ENCODE measurements at regions not wholly inside any gene's neighbourhood (a gene's known extent, or its start where the extent isn't known, plus 50 kb on each side); places are given as distances from the start of the nearest gene placed in this dataset.

- Histone ChIP-seq H3K4me1 (ENCODE audit: control insufficient read depth in 2 of 2, insufficient read depth in 2 of 2, low read length in 2 of 2) (no peaks in the 10 kb centered on the region), H3K27me3 (ENCODE audit: control insufficient read depth in 2 of 2, insufficient read depth in 2 of 2, low read length in 2 of 2) (no peaks in the 10 kb centered on the region), H3K9me3 (ENCODE audit: control insufficient read depth in 2 of 3, low read length in 3 of 3) (no peaks in the 10 kb centered on the region), H3K27ac (ENCODE audit: low read depth, low read length) (no peak overlapping the region), H3K36me3 (ENCODE audit: control insufficient read depth in 2 of 3, insufficient read depth in 3 of 3, low read length in 3 of 3) (no peaks in the 10 kb centered on the region), H3K4me3 (ENCODE audit: low read length) (no peak overlapping the region)
- Mint-ChIP-seq H3K4me3 (no peak overlapping the region), H3K9me3 (peaks cover 5 to 32% (median 17%) of the 10 kb centered on the region in 11 donors), H3K4me1 (peaks cover 0 to 7% (median 2%) of the 10 kb centered on the region in 7 donors), H3K27ac (no peak overlapping the region), H3K27me3 (peaks cover 0 to 15% (median 0%) of the 10 kb centered on the region in 5 donors), H3K36me3 (peaks cover 3 to 16% (median 12%) of the 10 kb centered on the region in 5 donors)
- CTCF ChIA-PET = no interaction called here
- POLR2A ChIA-PET = no interaction called here
- intact Hi-C loops (cut with micrococcal nuclease) = no loop called here
- ATAC-seq (no peak), DNase-seq (no peak)
These were observed 373.1 kb upstream of the DCN start for GRCh38 chr12:91555436-91556415.

GRCh38 chr12:91551927-91552326 lies 369.3 kb upstream of the DCN start:
- Histone ChIP-seq H3K4me3 (ENCODE audit: low read length) (no peak overlapping the region), H3K36me3 (ENCODE audit: control insufficient read depth in 2 of 3, insufficient read depth in 3 of 3, low read length in 3 of 3) (no peaks in the 10 kb centered on the region), H3K27ac (ENCODE audit: low read depth, low read length) (no peak overlapping the region), H3K4me1 (ENCODE audit: control insufficient read depth in 2 of 2, insufficient read depth in 2 of 2, low read length in 2 of 2) (no peaks in the 10 kb centered on the region), H3K9me3 (ENCODE audit: control insufficient read depth in 2 of 3, low read length in 3 of 3) (no peaks in the 10 kb centered on the region), H3K27me3 (ENCODE audit: control insufficient read depth in 2 of 2, insufficient read depth in 2 of 2, low read length in 2 of 2) (no peaks in the 10 kb centered on the region)
- CTCF ChIA-PET = no interaction called here
- H3K27ac Mint-ChIP-seq = no peak overlapping the region
- H3K36me3 Mint-ChIP-seq = peaks cover 0 to 3% (median 0%) of the 10 kb centered on the region in 5 donors
- H3K4me1 Mint-ChIP-seq = peaks cover 0 to 7% (median 2%) of the 10 kb centered on the region in 7 donors
- H3K9me3 Mint-ChIP-seq = peaks cover 0 to 10% (median 3%) of the 10 kb centered on the region in 11 donors
- H3K4me3 Mint-ChIP-seq = no peak overlapping the region
- intact Hi-C loops (cut with micrococcal nuclease) = no loop called here
- H3K27me3 Mint-ChIP-seq = peaks cover 0 to 18% (median 0%) of the 10 kb centered on the region in 5 donors
- peak in 1 of 9 donors; percentile 2 for DNase-seq
- POLR2A ChIA-PET = no interaction called here
- ATAC-seq = no peak

- CTCF ChIA-PET = interaction anchor here (1.5 kb wide), 1 partner anchor 27 kb away, joined by 4 read pairs; no protein-coding TSS in a partner anchor
- peaks cover 0 to 17% (median 7%) of the 10 kb centered on the region in 11 donors for H3K9me3 Mint-ChIP-seq
- ATAC-seq (no peak), DNase-seq (no peak)
- POLR2A ChIA-PET = no interaction called here
- H3K4me1 ChIP-seq (ENCODE audit: control insufficient read depth in 2 of 2, insufficient read depth in 2 of 2, low read length in 2 of 2) = no peaks in the 10 kb centered on the region
- H3K27me3 Mint-ChIP-seq = peaks cover 0 to 19% (median 0%) of the 10 kb centered on the region in 5 donors
- no peak overlapping the region for H3K4me3 ChIP-seq (ENCODE audit: low read length)
- H3K4me1 Mint-ChIP-seq = peaks cover 0 to 7% (median 2%) of the 10 kb centered on the region in 7 donors
- no peaks in the 10 kb centered on the region for H3K36me3 ChIP-seq (ENCODE audit: control insufficient read depth in 2 of 3, insufficient read depth in 3 of 3, low read length in 3 of 3)
- intact Hi-C loops (cut with micrococcal nuclease) = no loop called here
- H3K27me3 ChIP-seq (ENCODE audit: control insufficient read depth in 2 of 2, insufficient read depth in 2 of 2, low read length in 2 of 2) = no peaks in the 10 kb centered on the region
- peaks cover 0 to 4% (median 3%) of the 10 kb centered on the region in 5 donors for H3K36me3 Mint-ChIP-seq
- no peak overlapping the region for H3K4me3 Mint-ChIP-seq
- H3K9me3 ChIP-seq (ENCODE audit: control insufficient read depth in 2 of 3, low read length in 3 of 3) = no peaks in the 10 kb centered on the region
- H3K27ac ChIP-seq (ENCODE audit: low read depth, low read length) = no peak overlapping the region
- no peak overlapping the region for H3K27ac Mint-ChIP-seq
These were observed 368.6 kb upstream of the DCN start for GRCh38 chr12:91551242-91551641.

- Mint-ChIP-seq H3K9me3 (peaks cover 2 to 17% (median 10%) of the 10 kb centered on the region in 11 donors), H3K27ac (no peak overlapping the region), H3K36me3 (peaks cover 0 to 9% (median 6%) of the 10 kb centered on the region in 5 donors), H3K4me1 (peaks cover 0 to 11% (median 6%) of the 10 kb centered on the region in 7 donors), H3K27me3 (peaks cover 0 to 8% (median 0%) of the 10 kb centered on the region in 5 donors), H3K4me3 (no peak overlapping the region)
- Histone ChIP-seq H3K27me3 (ENCODE audit: control insufficient read depth in 2 of 2, insufficient read depth in 2 of 2, low read length in 2 of 2) (no peaks in the 10 kb centered on the region), H3K27ac (ENCODE audit: low read depth, low read length) (no peak overlapping the region), H3K9me3 (ENCODE audit: control insufficient read depth in 2 of 3, low read length in 3 of 3) (no peaks in the 10 kb centered on the region), H3K4me3 (ENCODE audit: low read length) (no peak overlapping the region), H3K36me3 (ENCODE audit: control insufficient read depth in 2 of 3, insufficient read depth in 3 of 3, low read length in 3 of 3) (no peaks in the 10 kb centered on the region), H3K4me1 (ENCODE audit: control insufficient read depth in 2 of 2, insufficient read depth in 2 of 2, low read length in 2 of 2) (no peaks in the 10 kb centered on the region)
- intact Hi-C loops (cut with micrococcal nuclease) = no loop called here
- ATAC-seq (no peak), DNase-seq (no peak)
- ChIA-PET CTCF (no interaction called here), POLR2A (no interaction called here)
These were observed 360.0 kb upstream of the DCN start for GRCh38 chr12:91542666-91543065.

GRCh38 chr12:91542067-91542466 lies 359.4 kb upstream of the DCN start:
- ChIA-PET POLR2A (no interaction called here), CTCF (no interaction called here)
- peaks cover 0 to 9% (median 6%) of the 10 kb centered on the region in 5 donors for H3K36me3 Mint-ChIP-seq
- Histone ChIP-seq H3K4me3 (ENCODE audit: low read length) (no peak overlapping the region), H3K27me3 (ENCODE audit: control insufficient read depth in 2 of 2, insufficient read depth in 2 of 2, low read length in 2 of 2) (no peaks in the 10 kb centered on the region), H3K9me3 (ENCODE audit: control insufficient read depth in 2 of 3, low read length in 3 of 3) (no peaks in the 10 kb centered on the region), H3K4me1 (ENCODE audit: control insufficient read depth in 2 of 2, insufficient read depth in 2 of 2, low read length in 2 of 2) (no peaks in the 10 kb centered on the region), H3K27ac (ENCODE audit: low read depth, low read length) (no peak overlapping the region), H3K36me3 (ENCODE audit: control insufficient read depth in 2 of 3, insufficient read depth in 3 of 3, low read length in 3 of 3) (no peaks in the 10 kb centered on the region)
- no peak overlapping the region for H3K4me3 Mint-ChIP-seq
- peaks cover 2 to 15% (median 10%) of the 10 kb centered on the region in 11 donors for H3K9me3 Mint-ChIP-seq
- no peak overlapping the region for H3K27ac Mint-ChIP-seq
- peaks cover 0 to 6% (median 0%) of the 10 kb centered on the region in 5 donors for H3K27me3 Mint-ChIP-seq
- intact Hi-C loops (cut with micrococcal nuclease) = no loop called here
- H3K4me1 Mint-ChIP-seq = peaks cover 0 to 11% (median 6%) of the 10 kb centered on the region in 7 donors
- DNase-seq = no peak
- no peak for ATAC-seq

GRCh38 chr12:91538418-91538817 lies 355.8 kb upstream of the DCN start:
- CTCF ChIA-PET = interaction anchor here (1.5 kb wide), 1 partner anchor 11 kb away, joined by 3 read pairs; no protein-coding TSS in a partner anchor

More at GRCh38 chr12:91538418-91538817, 355.8 kb upstream of the DCN start:
- Mint-ChIP-seq H3K4me3 (no peak overlapping the region), H3K36me3 (peaks cover 0 to 10% (median 4%) of the 10 kb centered on the region in 5 donors), H3K9me3 (peaks cover 0 to 24% (median 12%) of the 10 kb centered on the region in 11 donors), H3K27ac (no peak overlapping the region), H3K27me3 (peaks cover 0 to 4% (median 0%) of the 10 kb centered on the region in 5 donors), H3K4me1 (peaks cover 0 to 11% (median 6%) of the 10 kb centered on the region in 7 donors)
- DNase-seq (no peak), ATAC-seq (no peak)
- Histone ChIP-seq H3K27ac (ENCODE audit: low read depth, low read length) (no peak overlapping the region), H3K27me3 (ENCODE audit: control insufficient read depth in 2 of 2, insufficient read depth in 2 of 2, low read length in 2 of 2) (no peaks in the 10 kb centered on the region), H3K4me3 (ENCODE audit: low read length) (no peak overlapping the region), H3K36me3 (ENCODE audit: control insufficient read depth in 2 of 3, insufficient read depth in 3 of 3, low read length in 3 of 3) (no peaks in the 10 kb centered on the region), H3K9me3 (ENCODE audit: control insufficient read depth in 2 of 3, low read length in 3 of 3) (no peaks in the 10 kb centered on the region), H3K4me1 (ENCODE audit: control insufficient read depth in 2 of 2, insufficient read depth in 2 of 2, low read length in 2 of 2) (no peaks in the 10 kb centered on the region)
- POLR2A ChIA-PET = interaction anchor here (0.5 kb wide), 1 partner anchor 41 kb away, joined by 3 read pairs; no protein-coding TSS in a partner anchor
- intact Hi-C loops (cut with micrococcal nuclease) = no loop called here
